DND-41 (cell line): ENCODE measurements at regions not wholly inside any gene's neighbourhood (a gene's known extent, or its start where the extent isn't known, plus 50 kb on each side); places are given as distances from the start of the nearest gene placed in this dataset.

Source experiments
- CTCF ChIP-seq: IDR thresholded peaks from 2 replicates; pipeline ENCODE4 v1.5.1; 2012; ENCODE audit warnings: borderline replicate concordance, low read length, moderate library complexity, mild to moderate bottlenecking; ENCODE audit not compliant: poor library complexity, severe bottlenecking; ENCODE audit errors: extremely low read depth
- EZH2 ChIP-seq: IDR thresholded peaks from 3 replicates; pipeline ENCODE4 v1.6.1; 2012; ENCODE audit warnings: borderline replicate concordance, low read depth, mild to moderate bottlenecking, moderate library complexity, low read length, inconsistent platforms; ENCODE audit not compliant: severe bottlenecking

GRCh38 chr9:13904311-13904710 is 409.6 kb downstream of the NFIB start:
- no peak for TF ChIP-seq CTCF
- no peak for TF ChIP-seq EZH2
